MM.1S (cell line): ENCODE measurements at regions not wholly inside any gene's neighbourhood (a gene's known extent, or its start where the extent isn't known, plus 50 kb on each side); places are given as distances from the start of the nearest gene placed in this dataset.

Source experiments
- CTCF ChIP-seq: fragments of 300-600 bp; sonication (generic); IDR thresholded peaks from 2 replicates; pipeline ENCODE4 v1.5.1; 2016; ENCODE audit warnings: antibody characterized with exemption, low read length, mixed read lengths
- EZH2 ChIP-seq: fragments of 300-600 bp; sonication (generic); optimal IDR thresholded peaks from 2 replicates; pipeline ENCODE3; 2017; ENCODE audit warnings: low read depth, mild to moderate bottlenecking, antibody characterized with exemption, low read length, mixed read lengths
- EZH2phosphoT487 ChIP-seq: fragments of 300-600 bp; sonication (generic); IDR thresholded peaks from 2 replicates; pipeline ENCODE4 v1.6.1; 2018; ENCODE audit warnings: antibody characterized with exemption, low read length

DNA sequence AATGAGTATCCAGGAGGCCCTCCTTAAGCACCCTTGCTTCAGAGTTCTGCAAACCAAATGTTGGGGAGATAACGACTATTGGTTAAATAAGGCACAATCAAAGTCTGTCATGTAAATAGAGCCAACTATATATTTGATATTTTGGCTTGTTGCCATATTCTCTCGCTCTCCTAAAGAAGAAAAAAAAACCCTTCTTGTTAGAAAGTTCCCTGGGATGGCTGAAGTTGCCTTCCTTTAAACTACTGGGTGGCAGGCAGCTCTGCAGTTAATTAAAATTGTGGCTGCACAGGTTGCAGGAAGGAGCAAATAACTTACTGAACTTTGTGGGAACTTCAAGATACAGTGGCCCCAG lies 227.0 kb upstream of the ANKRD55 start:
- no peak for TF ChIP-seq EZH2phosphoT487
- no peak for TF ChIP-seq CTCF
- no peak for TF ChIP-seq EZH2
